CD14-positive monocyte (primary cell): ENCODE measurements at regions not wholly inside any gene's neighbourhood (a gene's known extent, or its start where the extent isn't known, plus 50 kb on each side); places are given as distances from the start of the nearest gene placed in this dataset.

ENCODE experiments used
- DNase-seq, 3 donors: peaks; one replicate each; pipeline ENCODE4 v3.0.0-alpha.2; 2011 to 2022
- H2AFZ ChIP-seq: 2 replicates; pipeline ENCODE4 v1.6.0; 2012; ENCODE audit warnings: mild to moderate bottlenecking, low read depth, low read length, inconsistent platforms; ENCODE audit not compliant: insufficient read depth, poor library complexity, severe bottlenecking
- H3K27ac ChIP-seq, 2 donors: 1 replicate in 1 of 2; 2 replicates in 1 of 2; pipeline ENCODE4 v1.5.1; 2012 to 2013; ENCODE audit warnings: low read length in 2 of 2, control low read depth in 1 of 2, inconsistent platforms in 1 of 2, low read depth in 1 of 2, mild to moderate bottlenecking in 1 of 2
- H3K27me3 ChIP-seq, 2 donors: one replicate each; pipeline versions ENCODE4 v1.6.0 to v1.6.1; 2011 to 2013; ENCODE audit warnings: low read length in 2 of 2; ENCODE audit not compliant: control insufficient read depth in 2 of 2, insufficient read depth in 2 of 2
- H3K36me3 ChIP-seq, 2 donors: replicated peaks in 1 of 2; 1 replicate in 1 of 2; 2 replicates in 1 of 2; pipeline versions ENCODE4 v1.5.1 to v1.6.1; 2012 to 2013; ENCODE audit warnings: low read length in 2 of 2, control low read depth in 1 of 2, inconsistent platforms in 1 of 2, mild to moderate bottlenecking in 1 of 2; ENCODE audit not compliant: insufficient read depth in 2 of 2, control insufficient read depth in 1 of 2
- H3K4me1 ChIP-seq, 2 donors: 1 replicate in 1 of 2; 2 replicates in 1 of 2; pipeline versions ENCODE4 v1.5.1 to v1.6.1; 2012 to 2013; ENCODE audit warnings: low read length in 2 of 2, control low read depth in 1 of 2, inconsistent platforms in 1 of 2, mild to moderate bottlenecking in 1 of 2, moderate library complexity in 1 of 2; ENCODE audit not compliant: insufficient read depth in 2 of 2, control insufficient read depth in 1 of 2
- H3K4me2 ChIP-seq: replicated peaks from 2 replicates; pipeline ENCODE3; 2012; ENCODE audit warnings: low read length, moderate library complexity, mild to moderate bottlenecking; ENCODE audit not compliant: poor library complexity, severe bottlenecking; ENCODE audit errors: extremely low read depth
- H3K4me3 ChIP-seq, 3 experiments: fragments of 200-600 bp in 1 of 3; sonication (generic) in 1 of 3; replicated peaks in 1 of 3; 1 replicate in 2 of 3; 2 replicates in 1 of 3; pipeline ENCODE4 v1.5.1; 2011 to 2013; ENCODE audit warnings: low read length in 3 of 3, mild to moderate bottlenecking in 3 of 3, control low read depth in 2 of 3, low read depth in 2 of 3, inconsistent platforms in 1 of 3, moderate library complexity in 1 of 3
- H3K79me2 ChIP-seq: 2 replicates; pipeline ENCODE4 v1.6.0; 2012; ENCODE audit warnings: mild to moderate bottlenecking, control low read depth, inconsistent platforms, low read length, moderate library complexity; ENCODE audit not compliant: insufficient read depth
- H3K9ac ChIP-seq: 2 replicates; pipeline ENCODE4 v1.6.0; 2017; ENCODE audit warnings: low read length, mild to moderate bottlenecking; ENCODE audit not compliant: insufficient read depth, poor library complexity, severe bottlenecking
- H3K9me3 ChIP-seq, 2 donors: replicated peaks in 1 of 2; 1 replicate in 1 of 2; 2 replicates in 1 of 2; pipeline versions ENCODE4 v1.5.1 to v1.6.1; 2012 to 2013; ENCODE audit warnings: low read length in 2 of 2, control low read depth in 1 of 2; ENCODE audit not compliant: control insufficient read depth in 1 of 2, insufficient read depth in 1 of 2
- H4K20me1 ChIP-seq: 2 replicates; pipeline ENCODE4 v1.6.0; 2012; ENCODE audit warnings: mild to moderate bottlenecking, low read length, control low read depth, moderate library complexity; ENCODE audit not compliant: insufficient read depth
- H3K27ac Mint-ChIP-seq, 7 donors: one replicate each; pipeline ENCODE4 v1.8.0; 2020; ENCODE audit warnings: mild to moderate bottlenecking in 7 of 7, mixed read lengths in 7 of 7, moderate library complexity in 6 of 7, inconsistent platforms in 2 of 7
- H3K27me3 Mint-ChIP-seq, 3 donors: one replicate each; pipeline ENCODE4 v1.8.0; 2021 to 2022; ENCODE audit warnings: low read depth in 3 of 3, mild to moderate bottlenecking in 3 of 3, mixed read lengths in 3 of 3, moderate library complexity in 3 of 3, inconsistent platforms in 1 of 3
- H3K36me3 Mint-ChIP-seq, 2 donors: one replicate each; pipeline ENCODE4 v1.8.0; 2020; ENCODE audit warnings: mixed read lengths in 2 of 2, inconsistent platforms in 1 of 2, mild to moderate bottlenecking in 1 of 2
- H3K4me1 Mint-ChIP-seq: one replicate; pipeline ENCODE4 v1.8.0; 2020; ENCODE audit warnings: mild to moderate bottlenecking, mixed read lengths
- H3K4me3 Mint-ChIP-seq, 2 donors: one replicate each; pipeline ENCODE4 v1.8.0; 2020; ENCODE audit warnings: mild to moderate bottlenecking in 2 of 2, mixed read lengths in 2 of 2, moderate library complexity in 1 of 2
- H3K9me3 Mint-ChIP-seq, 7 donors: one replicate each; pipeline ENCODE4 v1.8.0; 2020 to 2022; ENCODE audit warnings: mixed read lengths in 7 of 7, mild to moderate bottlenecking in 6 of 7, moderate library complexity in 6 of 7, inconsistent platforms in 2 of 7
- CTCF ChIP-seq: fragments of 200-600 bp; IDR thresholded peaks from one replicate; pipeline ENCODE4 v1.8.0; 2022; ENCODE audit warnings: antibody characterized with exemption, mild to moderate bottlenecking
- WGBS: methylation state at CpG from one replicate; pipeline ENCODE4 v1.1.5; 2013; ENCODE audit warnings: missing lambda C conversion rate; ENCODE audit not compliant: insufficient coverage; 5-methylcytosine and 5-hydroxymethylcytosine counted together
- intact Hi-C, 2 donors: fragments of 100-400 bp; cut with micrococcal nuclease; formaldehyde crosslinking; loops; one replicate each; pipeline versions ENCODE4 v1.15.0 to v1.15.1; 2023

- intact Hi-C loops: no loop called here
- WGBS: 0% methylated on average over 1 of the region's 2 CpGs
- H3K27me3 Mint-ChIP-seq: peaks cover 0 to 1% (median 0%) of the 10 kb centered on the region in 3 donors
- Histone ChIP-seq H3K79me2 (no peaks in the 10 kb centered on the region), H2AFZ (no peak overlapping the region), H4K20me1 (no peaks in the 10 kb centered on the region), H3K9ac (no peak overlapping the region), H3K36me3 (no peaks in the 10 kb centered on the region), H3K4me3 (no peak overlapping the region), H3K9me3 (no peaks in the 10 kb centered on the region), H3K27ac (no peak overlapping the region), H3K4me2 (no peak overlapping the region), H3K27me3 (no peaks in the 10 kb centered on the region), H3K4me1 (peaks cover 7 to 13% of the 10 kb centered on the region in 2 donors)
- H3K4me3 Mint-ChIP-seq: no peak overlapping the region
- H3K36me3 Mint-ChIP-seq: no peaks in the 10 kb centered on the region
- no peak overlapping the region for H3K27ac Mint-ChIP-seq
- no peak for TF ChIP-seq CTCF
- peaks cover 14% of the 10 kb centered on the region for H3K4me1 Mint-ChIP-seq
- no peaks in the 10 kb centered on the region for H3K9me3 Mint-ChIP-seq
- no peak for DNase-seq
These were observed 1313.9 kb downstream of the TMEM121 start for GRCh38 chr14:106840258-106840657.

DNA sequence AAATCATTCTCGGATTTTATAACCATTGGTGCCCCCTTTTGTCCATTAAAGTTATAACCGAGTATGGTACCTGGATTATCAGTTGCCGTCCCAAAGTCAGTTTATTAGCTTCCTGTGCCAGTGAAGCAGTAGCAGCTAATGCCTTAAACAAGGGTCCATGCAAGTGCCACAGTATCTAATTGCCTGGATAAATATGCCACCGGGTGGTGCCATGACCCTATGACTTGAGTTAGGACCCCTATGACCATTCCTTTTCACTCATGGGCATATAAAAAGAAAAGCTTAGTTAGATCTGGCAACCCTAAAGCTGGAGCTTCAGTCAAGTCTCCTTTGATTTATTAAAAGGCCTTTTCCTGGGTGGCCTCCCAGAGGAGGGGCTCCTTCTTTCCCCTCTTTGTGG lies 1314.6 kb downstream of the TMEM121 start:
- Mint-ChIP-seq H3K27me3 (peaks cover under 1 to 3% (median under 1%) of the 10 kb centered on the region in 3 donors), H3K4me3 (no peak overlapping the region), H3K27ac (no peak overlapping the region), H3K4me1 (peaks cover 21% of the 10 kb centered on the region), H3K36me3 (no peaks in the 10 kb centered on the region), H3K9me3 (no peaks in the 10 kb centered on the region)
- H4K20me1 ChIP-seq: no peaks in the 10 kb centered on the region
- H3K4me3 ChIP-seq: no peak overlapping the region
- no peak for TF ChIP-seq CTCF
- 81% methylated on average over 4 of the region's 4 CpGs for WGBS
- intact Hi-C loops: no loop called here
- H3K79me2 ChIP-seq: no peaks in the 10 kb centered on the region
- no peaks in the 10 kb centered on the region for H3K9me3 ChIP-seq
- no peak overlapping the region for H3K9ac ChIP-seq
- no peak overlapping the region for H3K27ac ChIP-seq
- no peaks in the 10 kb centered on the region for H3K27me3 ChIP-seq
- H2AFZ ChIP-seq: no peak overlapping the region
- H3K4me1 ChIP-seq: peaks cover 12 to 21% of the 10 kb centered on the region in 2 donors
- no peaks in the 10 kb centered on the region for H3K36me3 ChIP-seq
- H3K4me2 ChIP-seq: no peak overlapping the region
- DNase-seq: no peak
